ENCODE measurements at regions not wholly inside any gene's neighbourhood (a gene's known extent, or its start where the extent isn't known, plus 50 kb on each side); places are given as distances from the start of the nearest gene placed in this dataset.

DNA sequence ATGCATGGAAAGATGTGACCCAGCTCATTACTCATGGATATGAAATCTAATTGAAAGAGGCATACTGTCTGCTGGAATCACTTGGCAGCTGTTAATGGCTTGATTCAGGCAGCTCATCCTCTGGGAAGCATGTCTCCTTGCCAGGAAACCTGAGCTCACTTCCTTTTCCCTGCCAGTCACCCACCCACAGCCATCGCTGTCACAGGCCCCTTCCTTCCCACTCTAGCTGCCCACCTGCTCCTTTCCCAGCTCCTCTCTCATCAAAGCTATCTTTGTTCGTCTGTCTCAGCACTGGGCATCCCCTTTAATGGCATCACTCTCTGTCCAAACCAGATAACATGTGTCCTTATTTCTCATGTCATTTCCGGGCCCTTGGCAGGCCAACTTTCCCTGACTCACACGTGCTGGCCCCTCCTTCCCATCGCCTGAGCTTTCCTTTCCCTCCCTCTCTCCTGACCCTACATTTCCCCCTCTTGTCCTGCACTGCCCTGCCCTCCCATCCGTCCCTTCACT is 721.9 kb downstream of the TNS3 start:
- TF ChIP-seq, protein P1, sequence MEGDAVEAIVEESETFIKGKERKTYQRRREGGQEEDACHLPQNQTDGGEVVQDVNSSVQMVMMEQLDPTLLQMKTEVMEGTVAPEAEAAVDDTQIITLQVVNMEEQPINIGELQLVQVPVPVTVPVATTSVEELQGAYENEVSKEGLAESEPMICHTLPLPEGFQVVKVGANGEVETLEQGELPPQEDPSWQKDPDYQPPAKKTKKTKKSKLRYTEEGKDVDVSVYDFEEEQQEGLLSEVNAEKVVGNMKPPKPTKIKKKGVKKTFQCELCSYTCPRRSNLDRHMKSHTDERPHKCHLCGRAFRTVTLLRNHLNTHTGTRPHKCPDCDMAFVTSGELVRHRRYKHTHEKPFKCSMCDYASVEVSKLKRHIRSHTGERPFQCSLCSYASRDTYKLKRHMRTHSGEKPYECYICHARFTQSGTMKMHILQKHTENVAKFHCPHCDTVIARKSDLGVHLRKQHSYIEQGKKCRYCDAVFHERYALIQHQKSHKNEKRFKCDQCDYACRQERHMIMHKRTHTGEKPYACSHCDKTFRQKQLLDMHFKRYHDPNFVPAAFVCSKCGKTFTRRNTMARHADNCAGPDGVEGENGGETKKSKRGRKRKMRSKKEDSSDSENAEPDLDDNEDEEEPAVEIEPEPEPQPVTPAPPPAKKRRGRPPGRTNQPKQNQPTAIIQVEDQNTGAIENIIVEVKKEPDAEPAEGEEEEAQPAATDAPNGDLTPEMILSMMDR (conservative IDR thresholded peaks at IDR 0.05; ENCODE audit: low read length): no peak
- no peak for TF ChIP-seq EZH2phosphoT487 (IDR thresholded peaks at IDR 0.05; ENCODE audit: borderline replicate concordance)
